ENCODE measurements at regions not wholly inside any gene's neighbourhood (a gene's known extent, or its start where the extent isn't known, plus 50 kb on each side); places are given as distances from the start of the nearest gene placed in this dataset.

- Histone ChIP-seq H4K20me1 (ENCODE audit: insufficient read depth) (no peaks in the 10 kb centered on the region), H3K79me2 (ENCODE audit: insufficient read depth, low read length) (no peaks in the 10 kb centered on the region), H3K4me2 (ENCODE audit: low read length) (no peak overlapping the region), H2AFZ (ENCODE audit: low read depth, low read length, poor library complexity, severe bottlenecking) (no peak overlapping the region), H3K4me3 (replicated peaks in 1 of 2; ENCODE audit: low read depth in 1 of 2, low read length in 2 of 2) (no peak overlapping the region), H3K27ac (ENCODE audit: low read depth, low read length) (no peak overlapping the region), H3K27me3 (ENCODE audit: insufficient read depth, low read length) (no peaks in the 10 kb centered on the region), H3K9me2 (ENCODE audit: insufficient read depth) (no peaks in the 10 kb centered on the region), H3K36me3 (ENCODE audit: control insufficient read depth in 1 of 2, insufficient read depth in 2 of 2, low read length in 2 of 2) (no peaks in the 10 kb centered on the region), H3K9me3 (ENCODE audit: control insufficient read depth in 1 of 2, insufficient read depth in 1 of 2, low read depth in 1 of 2, low read length in 2 of 2) (peaks cover 0 to 10% of the 10 kb centered on the region in 2 experiments; a peak in 1 of 4 replicates), H3K9ac (ENCODE audit: low read length) (no peak overlapping the region), H3K4me1 (ENCODE audit: control insufficient read depth in 1 of 2, insufficient read depth in 2 of 2, low read length in 2 of 2) (no peaks in the 10 kb centered on the region)
- TF ChIP-seq YY1 (IDR thresholded peaks at IDR 0.05; ENCODE audit: extremely low read depth, insufficient replicate concordance, low read depth, low read length) (no peak), ELF1 (IDR thresholded peaks at IDR 0.05; ENCODE audit: borderline replicate concordance, low read depth) (no peak), SP1 (IDR thresholded peaks at IDR 0.05; ENCODE audit: low read depth) (no peak), ATF3 (IDR thresholded peaks at IDR 0.05) (no peak), CEBPB (IDR thresholded peaks at IDR 0.05; ENCODE audit: low read depth) (no peak), EZH2phosphoT487 (IDR thresholded peaks at IDR 0.05; ENCODE audit: borderline replicate concordance) (no peak), TCF7L2 (IDR thresholded peaks at IDR 0.05; ENCODE audit: borderline replicate concordance, extremely low read depth, insufficient read depth, insufficient read length) (no peak), EGR1 (IDR thresholded peaks at IDR 0.05; ENCODE audit: low read depth) (no peak)
- TF ChIP-seq, protein P1, sequence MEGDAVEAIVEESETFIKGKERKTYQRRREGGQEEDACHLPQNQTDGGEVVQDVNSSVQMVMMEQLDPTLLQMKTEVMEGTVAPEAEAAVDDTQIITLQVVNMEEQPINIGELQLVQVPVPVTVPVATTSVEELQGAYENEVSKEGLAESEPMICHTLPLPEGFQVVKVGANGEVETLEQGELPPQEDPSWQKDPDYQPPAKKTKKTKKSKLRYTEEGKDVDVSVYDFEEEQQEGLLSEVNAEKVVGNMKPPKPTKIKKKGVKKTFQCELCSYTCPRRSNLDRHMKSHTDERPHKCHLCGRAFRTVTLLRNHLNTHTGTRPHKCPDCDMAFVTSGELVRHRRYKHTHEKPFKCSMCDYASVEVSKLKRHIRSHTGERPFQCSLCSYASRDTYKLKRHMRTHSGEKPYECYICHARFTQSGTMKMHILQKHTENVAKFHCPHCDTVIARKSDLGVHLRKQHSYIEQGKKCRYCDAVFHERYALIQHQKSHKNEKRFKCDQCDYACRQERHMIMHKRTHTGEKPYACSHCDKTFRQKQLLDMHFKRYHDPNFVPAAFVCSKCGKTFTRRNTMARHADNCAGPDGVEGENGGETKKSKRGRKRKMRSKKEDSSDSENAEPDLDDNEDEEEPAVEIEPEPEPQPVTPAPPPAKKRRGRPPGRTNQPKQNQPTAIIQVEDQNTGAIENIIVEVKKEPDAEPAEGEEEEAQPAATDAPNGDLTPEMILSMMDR (IDR thresholded peaks at IDR 0.05 in 2 of 3, conservative IDR thresholded peaks at IDR 0.05 in 1 of 3; ENCODE audit: borderline replicate concordance in 1 of 3, insufficient read depth in 1 of 3, low read depth in 2 of 3, low read length in 2 of 3): no peak
- no TSS peak for BruUV-seq (replicated peaks)
- ChIA-PET RAD21 (ENCODE audit: low non-redundant PET in 1 of 2, low total read pairs in 2 of 2, uncharacterized antibody in 2 of 2, unreplicated experiment in 2 of 2) (no interaction called here), POLR2A (no interaction called here), CTCF (no interaction called here)
- DNase-seq (ENCODE audit: low read depth, low spot score): no peak
- intact Hi-C loops (cut with micrococcal nuclease): no loop called here
- ATAC-seq: no peak
Observed at GRCh38 chr18:73839441-73839840, 308.2 kb downstream of the FBXO15 start.
